ENCODE measurements at regions not wholly inside any gene's neighbourhood (a gene's known extent, or its start where the extent isn't known, plus 50 kb on each side); places are given as distances from the start of the nearest gene placed in this dataset.

GRCh38 chr12:60967128-60967527 lies 1293.1 kb upstream of the USP15 start:
- no peaks in the 10 kb centered on the region for H3K79me2 ChIP-seq (ENCODE audit: control insufficient read depth in 1 of 2, insufficient read depth in 2 of 2, low read length in 2 of 2)
- TF ChIP-seq YY1 (IDR thresholded peaks at IDR 0.05; ENCODE audit: low read depth, low read length) = no peak
- no peak for TF ChIP-seq NRF1 (IDR thresholded peaks at IDR 0.05; ENCODE audit: low read depth, low read length)
- TF ChIP-seq MAFK (IDR thresholded peaks at IDR 0.05; ENCODE audit: low read depth, low read length) = no peak
- TF ChIP-seq RNF2 (IDR thresholded peaks at IDR 0.05; ENCODE audit: borderline replicate concordance, low read depth, low read length, missing control alignments, poor library complexity, severe bottlenecking) = no peak
- no peak for TF ChIP-seq BACH1 (IDR thresholded peaks at IDR 0.05; ENCODE audit: low read length)
- no peak for TF ChIP-seq FOSL1 (IDR thresholded peaks at IDR 0.05; ENCODE audit: insufficient read depth, low read depth, low read length)
- H3K27me3 ChIP-seq (replicated peaks in 1 of 4; ENCODE audit: control insufficient read depth in 3 of 4, extremely low read depth in 1 of 4, insufficient read depth in 3 of 4, low read length in 3 of 4) = no peaks in the 10 kb centered on the region
- H3K23me2 ChIP-seq (ENCODE audit: low read depth, low read length) = no peaks in the 10 kb centered on the region
- H4K8ac ChIP-seq (ENCODE audit: extremely low read depth, insufficient read depth, low read length) = no peak overlapping the region
- H3K14ac ChIP-seq (ENCODE audit: insufficient read length) = no peak overlapping the region
- H3K4ac ChIP-seq (replicated peaks; ENCODE audit: insufficient read length, low read depth, low read length) = no peak overlapping the region
- ChIA-PET POLR2A (ENCODE audit: partially characterized antibody) (no interaction called here), CTCF (ENCODE audit: partially characterized antibody) (no interaction called here)
- no peak overlapping the region for H3K23ac ChIP-seq (ENCODE audit: insufficient read length)
- no peak overlapping the region for H2BK15ac ChIP-seq (ENCODE audit: low read length)
- H3K9ac ChIP-seq (replicated peaks in 1 of 4; ENCODE audit: extremely low read depth in 1 of 4, low read depth in 3 of 4, low read length in 3 of 4) = no peak overlapping the region
- no peak overlapping the region for H2BK5ac ChIP-seq (ENCODE audit: low read depth, low read length)
- H4K91ac ChIP-seq (replicated peaks; ENCODE audit: insufficient read length, low read length) = no peak overlapping the region
- H3K79me1 ChIP-seq (ENCODE audit: low read depth, low read length) = no peaks in the 10 kb centered on the region
- H2BK12ac ChIP-seq (ENCODE audit: low read depth, low read length) = no peak overlapping the region
- H3K27ac ChIP-seq (ENCODE audit: low read depth, low read length) = no peak overlapping the region
- H3K4me3 ChIP-seq (ENCODE audit: extremely low read depth in 1 of 4, insufficient read depth in 2 of 4, low read depth in 3 of 4, low read length in 4 of 4) = no peak overlapping the region
- H2BK20ac ChIP-seq (ENCODE audit: low read length) = no peak overlapping the region
- no peak overlapping the region for H2AFZ ChIP-seq (ENCODE audit: low read length)
- H4K5ac ChIP-seq (ENCODE audit: insufficient read length, low read depth, low read length) = no peak overlapping the region
- FAIRE-seq (no peak), DNase-seq (ENCODE audit: low read depth in 1 of 2, low spot score in 2 of 2) (no peak)
- H3K56ac ChIP-seq (replicated peaks; ENCODE audit: insufficient read length, low read depth, low read length) = no peak overlapping the region
- no peak overlapping the region for H2BK120ac ChIP-seq (replicated peaks; ENCODE audit: low read depth, low read length)
- H3K4me1 ChIP-seq (replicated peaks in 1 of 4; ENCODE audit: control insufficient read depth in 3 of 4, insufficient read depth in 4 of 4, low read length in 3 of 4) = no peaks in the 10 kb centered on the region
- H3K9me3 ChIP-seq (ENCODE audit: insufficient read depth in 2 of 2, low read depth in 1 of 2, low read length in 1 of 2) = no peaks in the 10 kb centered on the region
- H2AK5ac ChIP-seq (ENCODE audit: low read depth, low read length) = no peak overlapping the region
- no peak overlapping the region for H3K4me2 ChIP-seq (ENCODE audit: insufficient read depth in 1 of 2, low read depth in 2 of 2, low read length in 2 of 2)
- H4K20me1 ChIP-seq (replicated peaks in 1 of 2; ENCODE audit: control insufficient read depth in 1 of 2, insufficient read depth in 2 of 2, low read length in 2 of 2) = no peaks in the 10 kb centered on the region
- H3K36me3 ChIP-seq (ENCODE audit: control insufficient read depth in 2 of 4, insufficient read depth in 4 of 4, low read length in 3 of 4) = no peaks in the 10 kb centered on the region
- no peak overlapping the region for H3K18ac ChIP-seq (ENCODE audit: extremely low read depth, low read length)
